Kidney tubule cell (primary cell): ENCODE measurements at regions not wholly inside any gene's neighbourhood (a gene's known extent, or its start where the extent isn't known, plus 50 kb on each side); places are given as distances from the start of the nearest gene placed in this dataset.

Experiments
- DNase-seq: peaks from one replicate; pipeline ENCODE4 v3.0.0-alpha.2; 2018; ENCODE audit warnings: low spot score

- DNase-seq: no peak
Observed at GRCh38 chr1:38577385-38577784, 282.2 kb downstream of the RRAGC start.

GRCh38 chr1:38576241-38576640 is 283.3 kb downstream of the RRAGC start:
- no peak for DNase-seq

- DNase-seq: no peak
Observed at GRCh38 chr1:38571726-38572125, 287.8 kb downstream of the RRAGC start.

GRCh38 chr1:38570657-38570975 is 289.0 kb downstream of the RRAGC start:
- DNase-seq: no peak

GRCh38 chr1:38569932-38570656 is 289.5 kb downstream of the RRAGC start:
- no peak for DNase-seq

- no peak for DNase-seq
Observed at GRCh38 chr1:38568061-38568857, 291.3 kb downstream of the RRAGC start.

- no peak for DNase-seq
Observed at GRCh38 chr1:38567401-38567800, 292.2 kb downstream of the RRAGC start.

GRCh38 chr1:38565020-38565491 is 294.5 kb downstream of the RRAGC start:
- DNase-seq: no peak

- DNase-seq: no peak
Observed at GRCh38 chr1:38563942-38564735, 295.4 kb downstream of the RRAGC start.

- DNase-seq: no peak
Observed at GRCh38 chr1:38561725-38562124, 297.8 kb downstream of the RRAGC start.

GRCh38 chr1:38561110-38561509 is 298.5 kb downstream of the RRAGC start:
- DNase-seq: no peak

GRCh38 chr1:38560457-38560856 is 299.1 kb downstream of the RRAGC start:
- DNase-seq: no peak

- DNase-seq: peak; percentile 52
Observed at GRCh38 chr1:38559446-38560165, 300.0 kb downstream of the RRAGC start.

- DNase-seq: no peak
Observed at GRCh38 chr1:38558500-38559445, 300.8 kb downstream of the RRAGC start.

- no peak for DNase-seq
Observed at GRCh38 chr1:38558055-38558454, 301.5 kb downstream of the RRAGC start.

GRCh38 chr1:38555594-38555993 is 304.0 kb downstream of the RRAGC start:
- no peak for DNase-seq

GRCh38 chr1:38555130-38555529 is 304.4 kb downstream of the RRAGC start:
- no peak for DNase-seq

- no peak for DNase-seq
Observed at GRCh38 chr1:38551318-38552307, 308.0 kb downstream of the RRAGC start.

- no peak for DNase-seq
Observed at GRCh38 chr1:38549191-38549590, 310.4 kb downstream of the RRAGC start.

- DNase-seq: no peak
Observed at GRCh38 chr1:38547321-38547720, 312.3 kb downstream of the RRAGC start.
